ENCODE measurements at regions not wholly inside any gene's neighbourhood (a gene's known extent, or its start where the extent isn't known, plus 50 kb on each side); places are given as distances from the start of the nearest gene placed in this dataset.

- no peak for TF ChIP-seq CTCF (IDR thresholded peaks at IDR 0.05; ENCODE audit: insufficient read depth, low read depth, low read length)
- DNase-seq (ENCODE audit: low read depth), result no peak
- no peak overlapping the region for H3K4me3 ChIP-seq (ENCODE audit: low read depth, low read length)
Observed at GRCh38 chr10:124200011-124200410, 106.6 kb upstream of the CHST15 start.

- H3K4me3 ChIP-seq (ENCODE audit: low read depth, low read length), result no peak overlapping the region
- TF ChIP-seq CTCF (IDR thresholded peaks at IDR 0.05; ENCODE audit: insufficient read depth, low read depth, low read length), result no peak
- no peak for DNase-seq (ENCODE audit: low read depth)
Observed at GRCh38 chr10:124198871-124199270, 105.5 kb upstream of the CHST15 start.

DNA sequence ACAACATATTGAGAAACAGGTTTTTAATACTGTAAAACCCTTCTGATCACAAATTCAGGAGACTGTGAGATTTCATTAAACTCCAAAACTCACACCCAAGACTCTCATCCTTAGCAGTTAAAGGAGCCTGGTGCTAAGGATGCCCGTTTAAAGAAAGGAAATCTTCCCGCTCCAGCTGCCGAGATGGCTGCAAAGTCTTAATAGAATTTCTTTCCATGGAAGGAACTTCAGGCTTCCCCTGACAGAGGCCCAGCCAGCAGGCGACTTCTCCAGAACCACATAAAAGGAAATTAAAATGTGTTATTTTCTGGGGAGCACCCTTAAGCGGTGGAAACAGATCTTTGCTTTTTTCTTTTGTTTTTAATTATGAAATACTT is 104.7 kb upstream of the CHST15 start:
- H3K4me3 ChIP-seq (ENCODE audit: low read depth, low read length), result no peak overlapping the region
- TF ChIP-seq CTCF (IDR thresholded peaks at IDR 0.05; ENCODE audit: insufficient read depth, low read depth, low read length), result no peak
- DNase-seq (ENCODE audit: low read depth), result no peak

GRCh38 chr10:124197371-124198124 is 104.2 kb upstream of the CHST15 start:
- no peak for TF ChIP-seq CTCF (IDR thresholded peaks at IDR 0.05; ENCODE audit: insufficient read depth, low read depth, low read length)
- no peak overlapping the region for H3K4me3 ChIP-seq (ENCODE audit: low read depth, low read length)
- DNase-seq (ENCODE audit: low read depth), result no peak

DNA sequence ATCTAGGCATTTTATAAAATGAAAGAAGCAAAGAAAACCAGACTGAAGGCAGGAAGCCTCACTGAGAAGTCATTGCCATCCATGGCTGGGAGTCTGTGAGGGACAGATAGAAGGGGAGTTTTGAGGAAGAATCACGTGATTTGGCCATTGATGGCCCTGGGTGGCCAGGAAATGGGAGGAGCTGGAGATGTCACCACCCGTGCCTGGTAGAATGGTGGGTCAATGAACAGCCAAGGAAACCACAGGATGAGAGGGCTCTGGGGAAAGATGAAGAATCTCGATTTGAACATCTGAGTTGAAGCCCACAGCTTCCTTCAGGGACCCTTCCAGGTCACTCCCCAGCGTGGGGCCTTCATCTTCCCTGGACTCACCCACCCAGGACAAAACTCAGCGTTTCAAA is 103.3 kb upstream of the CHST15 start:
- TF ChIP-seq CTCF (IDR thresholded peaks at IDR 0.05; ENCODE audit: insufficient read depth, low read depth, low read length), result no peak
- no peak overlapping the region for H3K4me3 ChIP-seq (ENCODE audit: low read depth, low read length)
- DNase-seq (ENCODE audit: low read depth), result no peak

DNA sequence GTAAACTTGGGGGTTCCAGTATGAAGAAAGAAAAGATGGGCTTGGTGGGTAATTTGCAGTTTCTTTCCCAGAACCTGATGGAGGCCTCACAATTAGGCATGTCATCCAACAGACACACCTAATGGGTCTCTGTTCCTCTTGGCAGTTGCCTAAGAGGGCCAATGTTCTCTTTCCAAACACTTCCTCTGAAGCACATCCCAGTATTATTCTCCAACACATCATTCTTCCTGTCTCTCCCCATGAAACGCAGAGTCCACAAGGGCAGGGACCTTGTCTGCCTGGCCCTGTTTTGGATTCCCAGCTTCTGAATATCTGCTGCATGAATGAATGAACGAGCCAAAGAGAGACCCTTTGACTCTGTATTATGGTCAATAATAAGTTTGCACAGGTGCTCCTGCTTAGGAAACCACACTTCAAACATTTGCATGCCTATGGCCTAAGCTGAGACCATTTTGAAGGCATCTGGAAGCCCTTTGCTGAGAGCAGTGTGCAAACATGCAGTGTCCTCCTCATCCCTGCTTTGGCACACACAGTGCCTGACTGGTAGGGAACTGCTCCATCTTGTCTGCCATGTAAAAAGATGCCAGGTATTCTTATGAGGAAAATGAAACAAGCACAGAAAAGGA is 100.9 kb upstream of the CHST15 start:
- no peak for TF ChIP-seq CTCF (IDR thresholded peaks at IDR 0.05; ENCODE audit: insufficient read depth, low read depth, low read length)
- H3K4me3 ChIP-seq (ENCODE audit: low read depth, low read length), result no peak overlapping the region
- no peak for DNase-seq (ENCODE audit: low read depth)

All from fibroblast of villous mesenchyme (primary cell).